Activated T-cell treated with anti-CD3 and anti-CD28 coated beads, Interleukin-2, amount 50 U/mL, for 24 hours (primary cell): ENCODE measurements at regions not wholly inside any gene's neighbourhood (a gene's known extent, or its start where the extent isn't known, plus 50 kb on each side); places are given as distances from the start of the nearest gene placed in this dataset.

Experiments
- DNase-seq: peaks from one replicate; pipeline ENCODE4 v3.0.0-alpha.2; 2020
- H3K27ac Mint-ChIP-seq: 2 replicates; pipeline ENCODE4 v1.8.0; 2020; ENCODE audit warnings: mild to moderate bottlenecking, mixed read lengths
- H3K27me3 Mint-ChIP-seq: 2 replicates; pipeline ENCODE4 v1.8.0; 2020; ENCODE audit warnings: mixed read lengths
- H3K36me3 Mint-ChIP-seq: 2 replicates; pipeline ENCODE4 v1.8.0; 2020; ENCODE audit warnings: low read depth, mixed read lengths
- H3K4me1 Mint-ChIP-seq: 2 replicates; pipeline ENCODE4 v1.8.0; 2020; ENCODE audit warnings: low read depth, mixed read lengths
- H3K4me3 Mint-ChIP-seq: 2 replicates; pipeline ENCODE4 v1.8.0; 2020; ENCODE audit warnings: mild to moderate bottlenecking, moderate library complexity, mixed read lengths
- H3K9me3 Mint-ChIP-seq: 2 replicates; pipeline ENCODE4 v1.8.0; 2020; ENCODE audit warnings: mixed read lengths

DNA sequence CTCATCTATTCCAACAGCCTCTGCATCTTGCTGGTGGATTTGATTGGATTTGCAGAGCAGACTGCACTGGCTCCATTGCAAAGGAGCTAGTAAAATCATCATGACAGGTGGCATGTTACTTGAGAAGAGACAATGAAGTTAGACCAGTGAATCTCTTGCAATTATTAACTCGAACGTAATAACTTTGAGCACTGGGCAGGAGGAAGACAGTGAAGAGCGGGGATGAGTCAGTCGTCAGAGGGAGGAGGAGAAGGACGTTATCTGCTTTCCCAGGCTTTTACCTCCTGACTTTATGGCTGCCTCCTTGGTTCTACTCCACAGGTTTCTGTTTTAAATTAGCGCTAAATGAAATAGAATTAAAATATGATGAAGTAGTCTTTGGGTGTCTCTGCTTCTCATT lies 257.8 kb upstream of the IPO5 start:
- no peak overlapping the region for H3K27ac Mint-ChIP-seq
- no peak for DNase-seq
- no peaks in the 10 kb centered on the region for H3K36me3 Mint-ChIP-seq
- peaks cover 18% of the 10 kb centered on the region for H3K27me3 Mint-ChIP-seq
- H3K4me3 Mint-ChIP-seq: no peak overlapping the region
- H3K4me1 Mint-ChIP-seq: no peaks in the 10 kb centered on the region
- no peaks in the 10 kb centered on the region for H3K9me3 Mint-ChIP-seq

- Mint-ChIP-seq H3K4me3 (no peak overlapping the region), H3K4me1 (no peaks in the 10 kb centered on the region), H3K27ac (no peak overlapping the region), H3K36me3 (no peaks in the 10 kb centered on the region), H3K27me3 (peaks cover 18% of the 10 kb centered on the region), H3K9me3 (no peaks in the 10 kb centered on the region)
- no peak for DNase-seq
Observed at GRCh38 chr13:97696921-97697320, 256.6 kb upstream of the IPO5 start.

GRCh38 chr13:97700306-97700848 lies 253.1 kb upstream of the IPO5 start:
- H3K9me3 Mint-ChIP-seq: no peaks in the 10 kb centered on the region

DNA sequence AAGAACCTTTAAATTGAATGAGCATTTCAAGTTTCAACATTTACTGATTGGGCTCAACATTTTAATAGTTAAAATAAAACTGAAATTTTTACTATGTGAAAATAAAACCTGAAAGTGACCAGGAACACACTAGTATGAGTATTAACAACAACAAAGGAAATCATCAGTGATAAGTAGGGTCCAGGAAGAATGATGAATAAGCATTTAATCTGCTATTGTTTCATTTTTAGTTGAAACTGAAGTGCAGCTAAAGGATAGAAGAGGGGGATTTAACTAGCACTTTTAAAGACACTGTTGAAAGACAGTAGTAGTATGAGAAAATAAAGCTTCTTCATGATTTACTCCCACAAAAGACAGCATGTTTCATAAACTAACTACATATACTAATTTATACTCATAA lies 250.9 kb upstream of the IPO5 start:
- no peaks in the 10 kb centered on the region for H3K9me3 Mint-ChIP-seq
- H3K36me3 Mint-ChIP-seq: no peaks in the 10 kb centered on the region
- H3K4me3 Mint-ChIP-seq: no peak overlapping the region
- H3K4me1 Mint-ChIP-seq: no peaks in the 10 kb centered on the region
- no peak for DNase-seq
- H3K27me3 Mint-ChIP-seq: peaks cover 8% of the 10 kb centered on the region
- H3K27ac Mint-ChIP-seq: no peak overlapping the region

More at GRCh38 chr13:97700306-97700848, 253.1 kb upstream of the IPO5 start:
- Mint-ChIP-seq H3K27ac (no peak overlapping the region), H3K36me3 (no peaks in the 10 kb centered on the region), H3K27me3 (peaks cover 3% of the 10 kb centered on the region), H3K4me3 (no peak overlapping the region), H3K4me1 (no peaks in the 10 kb centered on the region)
- DNase-seq: no peak

DNA sequence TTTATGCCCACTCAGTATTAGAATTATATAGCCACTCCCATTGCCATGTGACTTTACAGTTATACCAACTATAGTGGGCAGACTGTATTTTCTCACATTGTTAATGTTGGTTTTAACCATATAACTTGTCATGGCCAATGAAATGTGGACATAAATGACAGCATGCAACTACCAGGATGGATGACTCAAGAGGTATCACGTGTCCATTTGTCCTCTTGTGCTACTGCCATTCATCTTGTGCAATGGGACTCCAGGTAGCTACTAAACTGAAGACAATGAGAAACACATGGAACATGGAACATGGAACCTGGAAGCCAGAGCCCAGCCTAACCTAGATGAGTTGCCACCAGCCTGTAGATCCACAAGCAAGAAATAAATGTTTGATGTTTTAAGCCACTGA lies 242.7 kb upstream of the IPO5 start:
- Mint-ChIP-seq H3K4me3 (no peak overlapping the region), H3K36me3 (no peaks in the 10 kb centered on the region), H3K4me1 (no peaks in the 10 kb centered on the region), H3K9me3 (no peaks in the 10 kb centered on the region), H3K27me3 (peaks cover 8% of the 10 kb centered on the region), H3K27ac (no peak overlapping the region)
- no peak for DNase-seq

DNA sequence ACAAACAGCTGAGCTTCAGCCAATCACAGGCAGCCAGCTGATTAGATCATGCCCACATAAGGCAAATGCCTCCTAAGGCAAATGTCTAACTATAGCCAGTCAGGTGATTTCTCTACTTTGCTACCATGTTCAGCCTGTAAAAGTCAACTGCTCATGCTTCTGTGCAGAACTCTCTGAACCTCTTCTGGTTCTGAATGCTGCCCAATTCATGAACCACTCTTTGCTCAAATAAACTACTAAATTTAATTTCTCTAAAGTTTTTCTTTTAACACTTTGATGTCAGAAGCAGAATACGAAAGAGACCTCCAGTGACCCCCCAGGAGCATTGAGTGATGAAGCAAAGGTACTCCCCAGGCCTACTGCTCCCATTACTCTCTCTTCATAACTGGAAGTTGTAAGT lies 240.7 kb upstream of the IPO5 start:
- no peaks in the 10 kb centered on the region for H3K36me3 Mint-ChIP-seq
- no peak overlapping the region for H3K27ac Mint-ChIP-seq
- DNase-seq: no peak
- H3K9me3 Mint-ChIP-seq: no peaks in the 10 kb centered on the region
- no peaks in the 10 kb centered on the region for H3K4me1 Mint-ChIP-seq
- H3K4me3 Mint-ChIP-seq: no peak overlapping the region
- H3K27me3 Mint-ChIP-seq: no peaks in the 10 kb centered on the region

DNA sequence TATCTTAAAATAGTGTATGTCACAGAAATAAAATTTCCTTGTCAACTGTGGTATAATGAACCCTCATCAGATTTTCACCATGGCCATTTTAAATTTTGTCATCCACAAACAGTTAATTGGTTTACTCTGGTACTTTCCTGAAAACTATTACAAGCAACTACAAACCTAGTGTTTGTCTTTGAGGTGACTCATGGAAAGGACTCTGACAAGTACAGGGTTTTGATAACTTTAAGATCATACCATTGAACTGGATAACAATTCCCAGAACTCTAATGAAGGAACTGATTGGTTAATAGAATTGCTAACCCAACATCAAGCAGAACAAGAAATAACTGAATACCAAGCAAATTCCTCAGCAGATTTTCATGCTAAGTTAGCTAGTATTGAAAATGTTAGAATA lies 237.7 kb upstream of the IPO5 start:
- Mint-ChIP-seq H3K27me3 (no peaks in the 10 kb centered on the region), H3K4me1 (no peaks in the 10 kb centered on the region), H3K27ac (no peak overlapping the region), H3K36me3 (no peaks in the 10 kb centered on the region), H3K9me3 (no peaks in the 10 kb centered on the region), H3K4me3 (no peak overlapping the region)
- no peak for DNase-seq

GRCh38 chr13:97716746-97717145 lies 236.7 kb upstream of the IPO5 start:
- H3K27ac Mint-ChIP-seq: no peak overlapping the region
- no peak overlapping the region for H3K4me3 Mint-ChIP-seq

DNA sequence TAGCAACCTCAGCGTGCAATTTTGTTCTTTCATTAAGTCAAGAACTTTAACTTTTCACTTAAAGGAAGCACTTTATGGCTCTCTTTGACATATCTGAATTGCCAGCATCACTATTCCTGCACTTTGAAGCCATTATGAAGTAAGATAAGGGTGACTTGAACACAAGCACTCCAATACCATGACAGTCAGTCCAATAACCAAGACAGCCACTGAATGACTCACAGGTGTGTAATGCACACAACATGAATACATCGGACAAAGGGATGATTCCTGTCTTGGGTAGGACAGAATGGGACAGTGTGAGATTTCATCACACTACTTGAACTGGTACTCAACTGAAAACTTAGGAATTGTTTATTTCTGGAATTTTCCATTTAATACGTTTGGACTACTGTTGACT lies 233.7 kb upstream of the IPO5 start:
- no peaks in the 10 kb centered on the region for H3K4me1 Mint-ChIP-seq
- H3K27me3 Mint-ChIP-seq: no peaks in the 10 kb centered on the region
- no peak overlapping the region for H3K4me3 Mint-ChIP-seq
- H3K36me3 Mint-ChIP-seq: no peaks in the 10 kb centered on the region
- H3K9me3 Mint-ChIP-seq: no peaks in the 10 kb centered on the region
- no peak for DNase-seq
- no peak overlapping the region for H3K27ac Mint-ChIP-seq

More at GRCh38 chr13:97716746-97717145, 236.7 kb upstream of the IPO5 start:
- DNase-seq: no peak
- Mint-ChIP-seq H3K4me1 (no peaks in the 10 kb centered on the region), H3K9me3 (no peaks in the 10 kb centered on the region), H3K27me3 (no peaks in the 10 kb centered on the region), H3K36me3 (no peaks in the 10 kb centered on the region)

GRCh38 chr13:97720896-97721295 lies 232.6 kb upstream of the IPO5 start:
- H3K9me3 Mint-ChIP-seq: no peaks in the 10 kb centered on the region
- no peaks in the 10 kb centered on the region for H3K27me3 Mint-ChIP-seq
- no peak overlapping the region for H3K4me3 Mint-ChIP-seq
- no peaks in the 10 kb centered on the region for H3K36me3 Mint-ChIP-seq
- H3K27ac Mint-ChIP-seq: no peak overlapping the region
- H3K4me1 Mint-ChIP-seq: no peaks in the 10 kb centered on the region
- no peak for DNase-seq

DNA sequence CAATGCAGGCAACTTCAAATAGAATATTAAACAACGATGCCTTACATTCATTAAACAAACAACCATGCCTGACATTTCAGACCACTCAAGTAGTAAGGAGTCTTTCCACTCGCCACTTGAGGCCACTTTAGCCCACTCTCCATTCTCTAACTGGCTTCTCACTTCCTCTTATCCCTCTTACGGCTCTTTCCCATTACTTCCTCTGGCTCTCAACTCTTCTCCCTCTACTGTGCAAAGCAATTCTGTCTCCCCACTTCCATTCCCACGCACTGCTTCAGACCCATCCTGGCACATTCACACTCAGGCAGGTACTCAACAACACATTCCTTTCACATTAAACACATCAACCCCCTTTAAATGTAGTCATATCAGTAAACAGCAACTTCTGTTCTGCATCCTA lies 229.8 kb upstream of the IPO5 start:
- DNase-seq: no peak
- Mint-ChIP-seq H3K27ac (no peak overlapping the region), H3K4me3 (no peak overlapping the region), H3K36me3 (no peaks in the 10 kb centered on the region), H3K4me1 (no peaks in the 10 kb centered on the region), H3K27me3 (peaks cover 7% of the 10 kb centered on the region), H3K9me3 (no peaks in the 10 kb centered on the region)

GRCh38 chr13:97724450-97724849 lies 229.0 kb upstream of the IPO5 start:
- Mint-ChIP-seq H3K4me3 (no peak overlapping the region), H3K27me3 (peaks cover 9% of the 10 kb centered on the region), H3K4me1 (no peaks in the 10 kb centered on the region), H3K27ac (no peak overlapping the region), H3K9me3 (no peaks in the 10 kb centered on the region), H3K36me3 (no peaks in the 10 kb centered on the region)
- DNase-seq: no peak

GRCh38 chr13:97726664-97727280 lies 226.7 kb upstream of the IPO5 start:
- Mint-ChIP-seq H3K4me3 (no peak overlapping the region), H3K36me3 (no peaks in the 10 kb centered on the region), H3K27me3 (peaks cover 18% of the 10 kb centered on the region), H3K4me1 (no peaks in the 10 kb centered on the region), H3K27ac (no peak overlapping the region), H3K9me3 (no peaks in the 10 kb centered on the region)
- DNase-seq: no peak

DNA sequence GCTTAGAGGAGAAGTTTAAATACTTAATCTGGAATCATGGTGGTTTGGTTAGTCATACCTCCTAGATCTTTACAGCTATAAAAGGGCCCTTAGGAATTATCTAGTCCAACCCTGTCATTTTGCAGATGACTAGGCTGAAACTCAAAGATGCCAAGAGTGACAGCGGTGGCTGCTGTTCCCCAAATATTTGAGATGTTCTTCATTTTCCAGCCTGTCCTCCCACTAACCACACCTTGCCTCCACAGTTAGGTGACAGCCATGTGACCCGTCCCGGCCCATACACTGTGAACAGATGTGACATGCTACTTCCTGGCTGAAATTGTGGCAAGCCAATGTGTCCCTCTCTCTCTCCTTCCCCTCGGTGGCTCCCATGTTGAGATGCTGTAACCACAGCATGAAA lies 225.5 kb upstream of the IPO5 start:
- Mint-ChIP-seq H3K27me3 (peaks cover 18% of the 10 kb centered on the region), H3K4me3 (no peak overlapping the region), H3K27ac (no peak overlapping the region), H3K9me3 (no peaks in the 10 kb centered on the region), H3K36me3 (no peaks in the 10 kb centered on the region), H3K4me1 (no peaks in the 10 kb centered on the region)
- no peak for DNase-seq

DNA sequence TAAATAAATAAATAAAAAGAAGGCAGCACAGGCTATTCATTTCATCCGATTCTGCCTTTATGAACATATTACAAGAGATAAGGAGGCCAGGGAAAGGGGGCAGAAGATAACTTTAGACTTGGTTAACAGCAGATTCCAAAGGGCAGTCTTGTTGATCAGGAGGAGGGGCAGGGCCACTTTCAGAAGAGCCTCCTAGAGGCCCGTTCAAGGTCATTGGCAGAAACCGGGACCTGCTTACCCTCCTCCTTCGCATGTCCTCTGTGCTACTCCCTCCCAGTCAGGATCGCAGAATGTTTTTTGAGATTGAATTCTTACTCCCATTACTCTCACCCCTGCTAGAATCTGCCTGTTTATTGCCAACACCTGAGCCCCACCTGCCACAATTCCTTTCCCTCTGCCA lies 217.0 kb upstream of the IPO5 start:
- H3K27ac Mint-ChIP-seq: no peak overlapping the region
- no peak for DNase-seq
- H3K36me3 Mint-ChIP-seq: no peaks in the 10 kb centered on the region
- H3K4me1 Mint-ChIP-seq: no peaks in the 10 kb centered on the region
- peaks cover 5% of the 10 kb centered on the region for H3K9me3 Mint-ChIP-seq
- no peaks in the 10 kb centered on the region for H3K27me3 Mint-ChIP-seq
- H3K4me3 Mint-ChIP-seq: no peak overlapping the region

DNA sequence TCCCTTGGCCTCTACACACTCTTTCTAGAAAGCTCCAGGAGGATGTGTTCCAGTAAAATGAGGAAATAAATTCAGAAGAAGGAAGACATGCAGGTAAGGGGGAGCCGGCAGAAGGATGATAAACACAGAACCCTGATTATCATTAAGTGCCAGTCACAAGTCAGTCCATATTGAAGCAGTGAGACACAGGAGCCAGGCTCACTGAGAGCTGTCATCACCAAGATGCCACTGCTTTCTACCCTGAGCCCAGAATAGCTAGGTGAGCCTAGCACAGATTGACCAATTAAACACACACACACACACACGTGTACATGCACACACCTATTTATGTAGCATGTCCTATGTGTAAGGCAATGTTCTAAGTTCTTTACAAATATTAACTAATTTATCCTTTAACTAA lies 211.4 kb upstream of the IPO5 start:
- Mint-ChIP-seq H3K4me1 (no peaks in the 10 kb centered on the region), H3K9me3 (peaks cover 2% of the 10 kb centered on the region), H3K4me3 (no peak overlapping the region), H3K36me3 (no peaks in the 10 kb centered on the region), H3K27me3 (no peaks in the 10 kb centered on the region), H3K27ac (no peak overlapping the region)
- no peak for DNase-seq
